Activated CD8-positive, alpha-beta memory T cell treated with anti-CD3 and anti-CD28 coated beads, Interleukin-2, amount 50 U/mL, for 4 hours (primary cell): ENCODE measurements at regions not wholly inside any gene's neighbourhood (a gene's known extent, or its start where the extent isn't known, plus 50 kb on each side); places are given as distances from the start of the nearest gene placed in this dataset.

ENCODE experiments used
- DNase-seq: peaks from one replicate; pipeline ENCODE4 v3.0.0-alpha.2; 2020

DNA sequence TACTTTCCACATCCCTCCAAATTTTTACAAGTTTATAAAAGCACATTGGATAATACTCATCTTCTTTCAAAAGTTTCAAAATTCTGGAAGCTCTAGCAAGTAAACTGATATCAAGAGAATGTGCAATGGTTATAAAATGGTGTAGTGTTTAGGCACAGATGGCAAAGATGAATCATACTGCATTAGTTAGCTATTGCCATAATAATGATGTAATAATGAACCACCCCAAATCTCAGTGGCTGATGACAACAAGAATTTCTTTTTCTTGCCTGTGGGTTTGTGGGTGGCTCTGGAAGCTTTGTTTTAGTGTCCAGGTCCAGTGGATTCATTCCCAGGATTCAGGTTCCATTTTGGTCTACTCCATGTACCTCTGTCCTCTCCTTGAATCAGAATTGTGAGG lies 319.0 kb downstream of the BRINP1 start:
- DNase-seq, result no peak

DNA sequence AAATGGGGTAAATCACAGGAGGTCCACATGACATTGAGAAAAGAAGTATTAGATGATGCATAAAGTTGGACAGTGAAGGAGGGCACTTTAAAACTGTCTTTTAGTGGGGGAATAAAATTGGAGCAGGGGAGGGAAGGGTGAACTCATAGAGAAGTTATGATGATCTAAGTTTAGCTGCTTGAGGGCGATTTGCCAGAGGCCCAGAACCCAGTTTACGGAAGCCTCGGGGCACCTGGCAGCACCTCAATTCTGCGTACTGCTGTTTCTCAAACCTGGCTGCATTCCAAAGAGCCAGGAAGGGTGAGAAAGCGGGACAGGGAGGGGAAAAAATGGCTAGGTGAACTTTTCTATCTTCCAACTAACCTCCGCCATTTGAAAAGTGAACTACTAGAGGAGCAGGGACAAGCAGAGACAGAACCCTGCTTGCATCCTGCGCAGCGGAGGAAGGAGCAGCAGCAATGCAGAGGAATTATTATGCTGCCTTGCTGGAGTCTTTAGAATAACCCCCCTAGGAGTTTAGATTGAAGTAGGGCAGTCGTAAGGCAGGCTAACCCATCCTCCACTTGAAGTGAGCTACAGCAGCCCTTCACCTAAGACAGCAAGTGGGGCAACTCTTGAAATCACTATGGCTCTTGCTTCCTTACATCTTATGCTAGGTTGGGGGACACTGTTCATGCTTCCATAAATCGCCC lies 316.8 kb downstream of the BRINP1 start:
- no peak for DNase-seq

DNA sequence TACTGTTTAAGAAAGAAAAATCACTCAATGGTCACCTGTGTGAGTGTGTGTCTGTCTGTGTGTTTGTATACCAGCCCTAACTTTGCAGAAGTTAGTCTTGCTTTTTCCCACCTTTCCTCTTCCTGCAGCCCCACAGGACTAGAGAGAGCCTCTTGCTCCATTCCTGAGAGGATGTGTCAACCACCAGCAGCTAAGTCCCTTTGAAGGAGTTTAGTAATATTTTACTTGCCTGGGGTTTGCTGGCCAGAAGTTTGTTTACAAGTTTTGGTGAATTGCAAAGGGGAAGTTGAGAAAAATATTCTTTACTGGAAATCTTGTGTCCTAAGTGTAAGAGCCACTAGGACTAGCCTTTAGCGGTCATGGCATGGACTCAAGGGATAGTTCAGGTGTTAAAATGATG lies 316.2 kb downstream of the BRINP1 start:
- DNase-seq, result no peak

DNA sequence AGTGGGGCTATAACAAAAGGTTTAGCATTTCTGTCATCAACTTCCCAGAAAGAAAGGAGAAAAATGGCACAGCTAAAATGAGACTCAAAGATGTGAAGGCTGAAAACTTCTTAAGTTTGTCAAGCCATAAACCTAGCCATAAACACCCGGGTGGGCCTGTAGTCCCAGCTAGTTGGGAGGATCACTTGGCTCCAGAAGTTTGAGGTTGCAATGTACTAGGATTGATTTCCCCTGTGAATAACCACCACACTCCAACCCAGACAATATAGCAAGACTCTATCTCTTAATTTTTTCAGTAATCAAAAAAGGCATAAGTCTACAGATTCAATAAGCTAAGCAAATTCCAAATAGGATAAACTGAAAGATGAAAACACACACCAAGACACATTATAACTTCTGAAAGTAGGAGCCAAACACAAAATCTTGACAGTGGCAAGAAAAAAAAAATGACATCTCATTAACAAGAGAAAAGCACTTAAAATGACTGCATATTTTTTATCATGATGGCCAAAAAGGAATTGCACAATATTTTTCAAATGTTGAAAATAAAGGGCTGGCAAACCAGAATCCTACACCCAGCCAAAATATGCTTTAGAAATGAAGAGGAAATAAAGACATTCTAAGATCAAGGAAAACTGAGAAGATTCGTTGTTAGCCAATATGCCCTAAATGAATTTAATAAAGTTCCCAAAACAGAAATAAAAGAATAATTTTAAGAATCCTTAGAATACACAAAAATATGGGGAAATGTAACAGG lies 308.4 kb downstream of the BRINP1 start:
- no peak for DNase-seq

DNA sequence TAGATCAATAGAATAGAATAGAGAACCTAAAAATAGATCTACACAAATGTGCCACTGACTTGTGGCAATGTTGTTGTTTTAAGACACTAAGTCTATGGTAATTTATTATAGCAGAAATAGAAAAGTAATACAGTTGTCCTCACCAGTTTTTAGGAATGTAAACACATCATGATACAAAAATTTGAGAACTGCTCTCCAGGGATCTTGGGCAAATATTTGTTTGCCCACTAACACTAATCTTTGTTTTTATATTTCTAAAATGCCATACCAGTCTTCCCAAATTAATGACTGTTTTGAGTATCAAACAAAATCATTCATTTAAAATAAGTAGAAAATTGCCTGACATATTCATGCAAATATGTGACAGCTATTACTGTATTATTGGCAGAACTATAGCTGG lies 297.6 kb downstream of the BRINP1 start:
- no peak for DNase-seq

DNA sequence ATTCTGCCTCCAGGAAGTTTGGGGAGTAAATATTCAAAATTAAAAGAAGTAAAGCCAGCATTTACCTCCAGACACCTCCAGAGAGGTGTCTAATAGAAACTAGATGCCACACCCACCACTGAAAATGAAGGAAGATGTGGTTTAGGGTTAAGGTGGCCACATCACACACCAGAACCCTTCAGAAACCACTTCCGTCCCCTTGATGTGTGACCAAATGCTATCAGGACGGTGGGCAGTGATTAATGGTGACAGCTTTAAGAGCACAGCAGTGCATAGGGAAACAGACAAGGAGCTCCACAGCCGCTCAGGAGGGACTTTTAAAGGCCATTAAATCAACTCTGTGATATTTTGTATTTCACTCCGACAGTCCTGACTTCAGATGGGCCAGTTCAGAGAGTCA lies 295.2 kb downstream of the BRINP1 start:
- no peak for DNase-seq

DNA sequence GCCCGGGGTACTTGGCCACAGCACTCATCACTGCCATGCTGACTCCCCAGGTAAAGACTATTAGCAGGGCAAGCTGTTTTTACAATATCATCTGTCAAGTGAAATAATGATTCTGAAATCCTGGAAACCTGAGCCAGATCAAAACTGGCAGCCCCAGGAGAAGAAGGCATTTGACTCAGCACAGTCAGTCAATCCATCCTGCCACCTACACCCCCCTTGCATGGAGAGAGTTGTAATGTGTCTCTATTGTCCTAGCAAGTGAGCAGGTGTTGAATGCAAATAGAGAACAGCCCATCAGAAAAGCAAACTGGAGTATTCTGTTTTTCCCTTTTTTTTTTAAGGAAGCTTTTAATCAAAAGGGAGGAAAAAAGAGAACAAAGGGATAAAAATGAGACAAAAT lies 291.2 kb downstream of the BRINP1 start:
- DNase-seq, result no peak

DNA sequence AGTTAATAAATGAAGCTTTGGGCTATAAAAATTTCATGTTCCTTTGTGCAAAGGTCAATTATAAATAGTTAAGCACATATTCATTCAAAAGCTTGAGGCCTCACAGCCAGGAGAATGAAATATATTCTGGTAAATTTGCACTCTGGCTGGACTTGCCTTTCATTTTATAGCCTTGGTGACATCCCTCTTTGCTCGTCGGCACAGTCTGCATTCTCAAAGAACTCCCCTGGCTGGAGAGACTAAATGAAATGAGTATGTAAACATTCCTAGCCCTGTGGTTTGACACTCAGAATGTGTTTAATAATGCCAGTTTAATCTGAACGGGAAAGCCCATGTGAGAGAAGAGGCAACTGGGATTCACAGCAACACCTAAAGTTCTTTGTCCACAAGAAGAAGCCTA lies 285.6 kb downstream of the BRINP1 start:
- DNase-seq, result no peak

DNA sequence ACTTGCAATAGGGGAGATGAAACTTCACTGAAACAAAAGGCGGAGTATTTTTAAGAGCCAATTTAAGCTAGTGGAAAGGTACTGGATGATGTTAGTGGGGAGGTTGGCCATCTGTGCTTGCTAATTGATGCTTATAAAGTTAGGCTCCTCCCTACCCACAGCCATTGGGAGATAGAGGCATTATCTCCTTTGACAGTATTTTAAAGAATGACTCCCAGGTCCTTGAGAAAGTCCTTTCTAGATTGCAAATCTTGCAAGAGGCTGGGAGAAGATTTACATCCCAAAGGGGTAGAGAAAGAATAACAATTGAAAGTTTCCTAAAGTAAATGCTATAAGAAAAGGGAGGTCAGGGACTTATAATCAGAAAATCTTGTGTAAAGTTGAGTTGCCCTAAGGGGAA lies 282.6 kb downstream of the BRINP1 start:
- DNase-seq, result no peak

DNA sequence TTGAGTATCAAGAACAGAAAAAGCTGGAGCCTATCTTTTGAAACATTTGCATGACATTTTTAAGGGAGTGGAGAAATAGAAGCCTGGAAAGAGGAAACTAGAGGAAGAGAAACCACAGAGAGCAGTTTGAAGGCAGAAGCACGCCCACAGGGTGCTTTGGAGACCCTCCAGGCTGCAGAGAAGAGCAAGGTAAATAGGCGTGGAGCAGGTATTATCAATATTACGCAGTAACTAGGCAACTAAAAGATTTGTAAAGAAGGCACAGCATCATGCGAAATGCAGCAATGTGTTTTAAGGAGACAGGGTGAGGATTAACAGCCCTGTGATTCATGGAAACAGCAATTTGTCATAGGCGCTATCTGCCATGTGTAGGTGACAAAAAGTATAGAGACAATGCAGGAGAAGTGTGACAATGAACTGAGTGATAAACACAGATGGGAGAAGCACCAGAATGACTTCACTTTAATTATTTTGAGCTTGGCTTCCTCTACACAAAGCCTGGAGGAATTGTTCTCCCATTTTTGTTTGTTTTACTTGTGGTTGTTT lies 281.2 kb downstream of the BRINP1 start:
- no peak for DNase-seq

DNA sequence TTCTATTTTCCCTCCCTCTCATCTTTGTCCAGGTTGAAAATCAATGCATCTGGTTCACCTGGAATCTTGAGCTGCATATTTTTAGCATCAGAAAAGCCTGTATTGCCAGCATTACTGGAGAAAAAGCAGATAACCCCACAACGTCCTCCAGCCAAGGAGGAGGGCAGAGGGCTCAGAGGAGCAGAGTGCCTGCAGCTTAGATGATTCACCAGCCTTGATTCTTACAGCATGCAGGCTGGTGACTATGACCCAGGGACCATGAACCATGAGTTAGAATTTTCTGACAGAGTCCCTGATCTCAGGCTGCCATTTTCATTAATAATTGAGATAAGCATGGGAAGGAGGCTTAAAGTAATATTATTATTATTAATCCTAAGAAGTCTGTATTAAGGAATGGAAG lies 278.2 kb downstream of the BRINP1 start:
- no peak for DNase-seq

DNA sequence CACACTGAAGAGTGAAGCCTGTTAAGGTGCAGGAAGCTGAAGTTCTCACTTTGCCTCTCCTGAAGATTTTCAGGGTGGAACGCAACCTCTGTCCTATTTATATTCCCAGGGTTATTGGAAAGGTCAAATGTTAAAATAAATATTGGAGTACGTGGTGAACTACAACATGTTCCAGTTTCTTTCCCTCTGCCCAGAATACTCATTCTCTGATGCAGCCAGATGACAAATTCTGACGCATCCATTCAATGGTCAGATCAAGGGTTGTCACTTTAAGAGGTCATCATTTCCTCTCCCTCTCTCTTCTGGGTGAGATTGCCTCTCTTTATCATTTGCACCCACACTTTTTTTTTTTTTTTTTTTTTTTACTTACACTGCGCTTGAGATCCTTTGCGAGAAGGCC lies 277.1 kb downstream of the BRINP1 start:
- DNase-seq, result no peak

DNA sequence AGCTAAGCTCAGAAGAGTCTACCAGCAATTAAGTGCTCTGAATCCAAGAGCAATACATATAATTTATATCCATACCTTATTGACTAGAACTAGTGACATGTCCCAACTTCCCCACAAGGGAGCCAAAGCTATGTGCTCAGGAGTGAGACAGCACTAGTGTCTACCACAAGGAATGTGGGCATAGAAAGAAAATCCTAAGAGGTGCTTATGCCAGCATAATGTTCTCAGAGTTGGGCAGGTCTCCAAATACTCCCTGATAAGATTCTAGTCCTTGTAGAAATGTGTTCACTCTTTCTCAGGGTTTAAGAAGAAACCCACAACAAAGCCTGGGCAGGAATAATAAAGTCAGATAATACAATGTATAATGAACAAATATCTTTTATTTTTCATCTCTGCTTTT lies 275.1 kb downstream of the BRINP1 start:
- no peak for DNase-seq

DNA sequence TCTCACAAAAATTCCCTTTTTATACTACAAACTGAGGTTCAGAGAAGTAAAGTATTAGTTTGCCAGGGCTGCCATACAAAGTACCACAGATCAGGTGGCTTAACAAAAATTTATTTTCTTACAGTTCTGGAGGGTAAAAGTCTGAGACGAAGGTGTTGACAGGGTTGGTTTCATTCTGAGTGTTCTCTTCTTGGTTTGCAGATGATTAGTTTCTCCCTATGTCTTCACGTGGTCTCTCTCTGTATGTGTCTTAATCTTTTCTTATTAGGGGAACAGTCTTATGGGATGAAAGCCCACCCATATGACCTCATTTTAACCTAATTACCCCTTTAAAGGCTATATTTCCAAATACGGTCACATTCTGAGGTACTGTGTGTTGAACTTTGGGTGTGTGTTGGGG lies 274.2 kb downstream of the BRINP1 start:
- no peak for DNase-seq

DNA sequence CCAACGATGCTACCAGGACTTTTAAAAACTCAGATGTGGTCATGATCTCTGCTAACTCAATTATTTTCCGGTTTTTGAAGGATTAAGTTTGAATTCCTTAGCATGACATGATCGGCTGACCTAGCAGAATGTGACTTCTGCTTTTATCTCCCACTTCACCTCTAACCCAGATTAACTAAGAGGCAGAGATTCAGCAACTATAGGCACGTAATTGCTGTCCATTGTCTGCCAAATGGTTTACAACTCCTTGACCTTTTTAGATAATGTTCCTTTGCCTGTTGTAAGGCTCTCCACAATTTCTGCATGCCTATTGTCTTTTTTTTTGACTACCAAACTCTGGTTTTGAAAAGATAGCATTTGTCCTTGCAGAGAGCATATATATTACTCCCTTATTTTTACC lies 268.2 kb downstream of the BRINP1 start:
- DNase-seq, result no peak

DNA sequence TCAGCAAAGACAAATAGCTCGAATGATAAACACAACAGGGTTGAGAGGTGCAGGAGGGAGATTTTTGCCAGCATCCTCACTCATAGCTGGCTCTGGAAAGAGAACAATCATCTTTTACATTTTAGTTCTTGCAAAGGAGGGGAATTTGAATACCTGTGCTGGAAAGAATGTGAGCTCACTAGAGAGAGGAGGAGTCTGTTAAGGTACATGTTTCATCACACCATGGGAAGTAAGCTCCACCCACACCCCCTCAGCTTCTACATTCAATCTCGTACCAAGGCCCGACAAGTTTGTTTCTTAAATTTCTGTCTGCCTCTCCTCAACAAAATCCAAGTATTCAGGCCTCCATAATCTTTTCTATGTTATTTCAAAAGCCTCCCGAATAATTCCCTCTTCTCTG lies 254.6 kb downstream of the BRINP1 start:
- no peak for DNase-seq
